ENCODE measurements at regions not wholly inside any gene's neighbourhood (a gene's known extent, or its start where the extent isn't known, plus 50 kb on each side); places are given as distances from the start of the nearest gene placed in this dataset.

DNA sequence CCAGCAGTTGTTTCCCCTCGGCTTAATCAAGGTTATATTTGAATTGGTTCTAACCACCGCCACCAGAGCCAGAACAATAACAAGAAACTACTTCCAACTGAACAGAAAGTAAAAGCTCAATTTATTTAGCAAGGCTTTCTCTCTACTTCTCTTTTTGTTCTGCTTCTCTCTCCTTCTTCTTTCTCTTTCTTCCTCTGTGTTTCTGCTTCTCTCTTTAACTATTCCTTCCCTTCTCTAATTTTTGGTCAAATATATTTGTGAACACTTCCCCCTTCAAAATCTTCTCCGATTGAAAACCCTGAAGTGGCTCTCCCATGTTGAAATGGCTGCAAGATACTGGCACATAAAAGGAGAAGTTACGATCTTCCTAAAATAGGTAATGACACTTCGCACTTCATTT is 1195.9 kb upstream of the PRKX start:
- TF ChIP-seq, protein P1, sequence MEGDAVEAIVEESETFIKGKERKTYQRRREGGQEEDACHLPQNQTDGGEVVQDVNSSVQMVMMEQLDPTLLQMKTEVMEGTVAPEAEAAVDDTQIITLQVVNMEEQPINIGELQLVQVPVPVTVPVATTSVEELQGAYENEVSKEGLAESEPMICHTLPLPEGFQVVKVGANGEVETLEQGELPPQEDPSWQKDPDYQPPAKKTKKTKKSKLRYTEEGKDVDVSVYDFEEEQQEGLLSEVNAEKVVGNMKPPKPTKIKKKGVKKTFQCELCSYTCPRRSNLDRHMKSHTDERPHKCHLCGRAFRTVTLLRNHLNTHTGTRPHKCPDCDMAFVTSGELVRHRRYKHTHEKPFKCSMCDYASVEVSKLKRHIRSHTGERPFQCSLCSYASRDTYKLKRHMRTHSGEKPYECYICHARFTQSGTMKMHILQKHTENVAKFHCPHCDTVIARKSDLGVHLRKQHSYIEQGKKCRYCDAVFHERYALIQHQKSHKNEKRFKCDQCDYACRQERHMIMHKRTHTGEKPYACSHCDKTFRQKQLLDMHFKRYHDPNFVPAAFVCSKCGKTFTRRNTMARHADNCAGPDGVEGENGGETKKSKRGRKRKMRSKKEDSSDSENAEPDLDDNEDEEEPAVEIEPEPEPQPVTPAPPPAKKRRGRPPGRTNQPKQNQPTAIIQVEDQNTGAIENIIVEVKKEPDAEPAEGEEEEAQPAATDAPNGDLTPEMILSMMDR (IDR thresholded peaks at IDR 0.05; ENCODE audit: low read depth, low read length): no peak
- TF ChIP-seq POLR2A (IDR thresholded peaks at IDR 0.05; ENCODE audit: extremely low read depth, insufficient read length): no peak
- TF ChIP-seq, protein P2, sequence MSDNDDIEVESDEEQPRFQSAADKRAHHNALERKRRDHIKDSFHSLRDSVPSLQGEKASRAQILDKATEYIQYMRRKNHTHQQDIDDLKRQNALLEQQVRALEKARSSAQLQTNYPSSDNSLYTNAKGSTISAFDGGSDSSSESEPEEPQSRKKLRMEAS (IDR thresholded peaks at IDR 0.05; ENCODE audit: low read depth, low read length): no peak
- no peak for TF ChIP-seq MYC (IDR thresholded peaks at IDR 0.05; ENCODE audit: low read depth, low read length)
